ENCODE measurements at regions not wholly inside any gene's neighbourhood (a gene's known extent, or its start where the extent isn't known, plus 50 kb on each side); places are given as distances from the start of the nearest gene placed in this dataset.

DNA sequence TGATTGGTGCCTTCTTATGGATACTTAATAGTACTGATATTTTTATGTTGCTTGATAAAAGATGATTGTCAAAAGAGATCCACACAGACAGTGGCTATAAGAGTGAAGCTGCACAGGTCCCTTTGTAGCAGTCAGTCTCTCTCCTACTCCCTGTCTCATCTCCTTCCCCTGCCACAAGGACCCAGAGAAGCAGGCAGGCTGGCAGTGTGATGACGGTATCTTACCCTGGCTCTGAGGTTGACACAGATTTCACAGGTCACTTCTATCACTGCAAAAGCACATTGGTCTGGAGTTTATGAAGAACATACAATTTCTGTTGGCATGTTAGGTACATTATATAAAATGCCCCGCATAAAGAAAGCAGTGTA lies 64.4 kb upstream of the AHR start:
- TF ChIP-seq, protein P1, sequence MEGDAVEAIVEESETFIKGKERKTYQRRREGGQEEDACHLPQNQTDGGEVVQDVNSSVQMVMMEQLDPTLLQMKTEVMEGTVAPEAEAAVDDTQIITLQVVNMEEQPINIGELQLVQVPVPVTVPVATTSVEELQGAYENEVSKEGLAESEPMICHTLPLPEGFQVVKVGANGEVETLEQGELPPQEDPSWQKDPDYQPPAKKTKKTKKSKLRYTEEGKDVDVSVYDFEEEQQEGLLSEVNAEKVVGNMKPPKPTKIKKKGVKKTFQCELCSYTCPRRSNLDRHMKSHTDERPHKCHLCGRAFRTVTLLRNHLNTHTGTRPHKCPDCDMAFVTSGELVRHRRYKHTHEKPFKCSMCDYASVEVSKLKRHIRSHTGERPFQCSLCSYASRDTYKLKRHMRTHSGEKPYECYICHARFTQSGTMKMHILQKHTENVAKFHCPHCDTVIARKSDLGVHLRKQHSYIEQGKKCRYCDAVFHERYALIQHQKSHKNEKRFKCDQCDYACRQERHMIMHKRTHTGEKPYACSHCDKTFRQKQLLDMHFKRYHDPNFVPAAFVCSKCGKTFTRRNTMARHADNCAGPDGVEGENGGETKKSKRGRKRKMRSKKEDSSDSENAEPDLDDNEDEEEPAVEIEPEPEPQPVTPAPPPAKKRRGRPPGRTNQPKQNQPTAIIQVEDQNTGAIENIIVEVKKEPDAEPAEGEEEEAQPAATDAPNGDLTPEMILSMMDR (IDR thresholded peaks at IDR 0.05; ENCODE audit: extremely low read depth, missing control alignments) = no peak
- peak; percentile 2 for DNase-seq (ENCODE audit: low spot score)

DNA sequence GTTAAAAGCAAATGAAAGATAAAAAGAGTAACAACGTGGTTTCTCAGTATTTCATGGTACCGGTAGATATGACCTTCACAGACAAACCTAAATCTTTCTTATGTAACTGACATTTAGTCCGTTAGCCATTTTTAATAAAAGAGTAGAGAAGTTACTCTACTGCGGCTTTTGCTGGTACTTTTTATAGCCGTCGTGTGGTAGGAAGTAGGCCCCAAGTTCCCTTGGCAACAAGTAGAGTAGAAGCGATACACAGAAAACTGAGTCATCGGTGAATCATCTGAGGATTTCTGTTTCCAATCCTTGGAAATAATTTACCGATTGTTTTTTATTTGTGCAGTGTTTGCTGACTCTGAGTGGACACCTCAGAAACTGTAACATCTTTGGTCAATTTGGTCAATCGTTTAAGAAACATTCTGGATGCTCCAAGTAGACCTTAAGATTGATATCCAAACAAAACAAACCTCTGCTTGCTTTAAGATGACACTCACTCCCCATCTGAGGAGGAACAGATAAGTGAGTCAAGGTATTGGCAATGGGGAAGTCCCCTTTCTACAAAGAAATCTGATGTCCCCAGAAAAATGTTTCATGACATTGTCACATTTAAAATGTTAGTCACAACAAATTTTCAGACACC lies 63.9 kb upstream of the AHR start:
- TF ChIP-seq, protein P1 (IDR thresholded peaks at IDR 0.05; ENCODE audit: extremely low read depth, missing control alignments) = no peak
- DNase-seq (ENCODE audit: low spot score) = peak; percentile 61

DNA sequence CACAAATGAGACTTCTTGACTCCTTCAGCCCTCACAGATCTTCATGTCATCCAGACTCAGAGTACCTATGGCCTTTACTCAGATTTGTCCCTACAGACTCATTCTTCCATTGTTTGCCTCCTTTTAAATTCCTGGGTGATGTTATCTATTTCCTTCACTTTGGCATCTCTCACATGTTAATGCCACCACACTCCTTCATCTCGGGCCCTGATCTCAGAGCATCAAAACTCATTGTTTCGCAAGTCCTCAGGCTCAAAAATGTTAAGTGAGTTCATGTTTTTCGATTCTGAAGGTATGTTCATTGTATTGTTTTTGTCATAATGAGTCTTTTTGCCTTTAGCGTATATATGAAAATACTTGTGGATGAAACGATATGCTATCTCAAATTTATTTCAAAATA lies 62.3 kb upstream of the AHR start:
- no peak for DNase-seq (ENCODE audit: low spot score)
- TF ChIP-seq, protein P1 (IDR thresholded peaks at IDR 0.05; ENCODE audit: extremely low read depth, missing control alignments) = no peak

DNA sequence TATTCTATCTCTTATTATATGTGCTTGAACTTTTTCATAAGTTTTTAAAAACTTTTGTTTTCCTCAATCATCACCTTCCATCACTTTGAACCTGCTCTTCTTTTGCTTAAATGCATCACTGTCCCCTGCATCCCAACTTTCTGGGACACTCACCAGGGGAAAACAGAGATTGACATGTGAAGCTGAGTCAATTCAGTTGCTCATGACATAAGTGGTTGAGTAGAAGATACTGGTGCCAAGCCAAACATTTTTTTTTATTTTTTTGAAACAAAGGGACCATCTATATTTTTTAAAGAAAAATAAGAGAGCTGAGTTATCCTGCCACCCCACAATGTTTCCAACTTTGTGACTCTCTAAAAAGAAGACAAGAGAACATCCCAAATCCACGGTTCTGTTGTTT lies 61.8 kb upstream of the AHR start:
- TF ChIP-seq, protein P1 (IDR thresholded peaks at IDR 0.05; ENCODE audit: extremely low read depth, missing control alignments) = no peak
- DNase-seq (ENCODE audit: low spot score) = no peak

DNA sequence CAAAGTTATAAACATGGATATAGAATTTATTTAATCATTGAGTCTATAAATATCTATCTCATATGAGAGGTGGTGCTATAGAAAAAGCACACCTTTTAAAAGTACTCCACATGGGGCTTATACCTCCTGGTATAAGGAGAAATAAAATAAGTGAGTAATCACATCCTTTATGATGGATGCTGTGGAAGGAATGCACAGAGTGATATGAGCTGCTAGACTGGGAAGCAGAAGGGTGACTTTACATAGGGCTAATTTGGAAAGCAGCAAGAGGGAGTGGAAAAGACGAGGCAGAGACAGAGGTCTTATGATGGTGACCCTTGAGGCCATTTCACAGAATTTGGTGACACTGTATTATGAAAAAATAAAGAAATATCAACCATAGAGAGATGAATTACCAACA lies 59.4 kb upstream of the AHR start:
- no peak for DNase-seq (ENCODE audit: low spot score)
- TF ChIP-seq, protein P1 (IDR thresholded peaks at IDR 0.05; ENCODE audit: extremely low read depth, missing control alignments) = no peak

DNA sequence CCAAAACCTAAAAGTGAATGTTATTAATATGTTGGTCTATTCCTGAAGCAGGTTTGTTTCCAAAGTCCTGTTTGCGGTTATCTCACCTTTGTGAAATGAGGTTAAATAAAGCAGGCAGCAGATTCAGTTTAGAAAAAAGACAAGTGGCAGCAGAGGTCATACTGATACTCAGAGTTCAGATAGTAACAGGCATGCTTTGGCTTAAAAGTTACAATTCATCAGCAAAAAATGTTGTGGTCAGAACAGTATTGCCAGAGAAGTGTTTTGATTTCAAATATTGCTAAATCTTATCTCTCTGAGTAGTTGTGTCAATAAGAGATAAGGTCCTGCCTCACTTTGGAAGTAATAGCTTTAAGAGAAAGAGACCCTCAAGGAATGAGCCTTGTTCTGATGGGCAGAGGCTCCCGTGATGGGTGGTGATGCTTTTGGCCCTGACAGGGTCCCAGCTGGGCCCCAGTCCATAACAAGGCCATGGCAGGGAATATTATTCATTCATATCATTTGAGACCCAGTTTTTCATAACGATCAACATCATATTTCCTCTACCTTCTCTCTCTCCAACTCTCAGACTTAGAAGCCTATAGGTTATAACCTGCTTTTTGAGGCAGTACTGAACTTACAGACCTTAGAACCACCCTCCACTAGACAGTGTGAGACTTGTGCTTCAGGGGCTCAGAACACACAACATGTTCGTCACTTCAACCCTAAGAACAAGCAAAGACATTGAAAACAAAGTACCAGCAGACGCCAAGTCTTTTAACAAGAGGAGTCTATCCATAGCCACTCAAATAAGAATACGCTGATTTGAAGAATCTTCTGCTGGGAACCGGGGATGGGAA lies 58.5 kb upstream of the AHR start:
- no peak for DNase-seq (ENCODE audit: low spot score)
- TF ChIP-seq, protein P1 (IDR thresholded peaks at IDR 0.05; ENCODE audit: extremely low read depth, missing control alignments) = no peak

DNA sequence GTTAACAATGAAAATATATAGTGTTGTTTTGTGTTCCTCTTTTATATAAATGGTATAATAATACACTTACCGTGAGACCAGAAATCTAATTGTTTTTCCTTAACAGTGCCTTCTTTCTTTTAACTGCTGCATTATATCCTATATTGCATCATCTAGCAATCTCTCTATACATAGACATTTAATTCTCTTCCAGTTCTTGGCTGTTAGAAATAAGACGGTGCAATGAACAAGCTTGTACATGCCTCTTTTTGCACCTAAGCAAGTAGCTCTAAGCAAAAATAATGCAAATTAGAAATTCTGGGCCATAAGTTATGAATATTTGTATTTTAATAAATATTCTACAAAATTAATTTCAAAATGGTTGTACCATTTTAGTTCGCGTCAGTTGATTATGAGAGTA lies 55.9 kb upstream of the AHR start:
- TF ChIP-seq, protein P1 (IDR thresholded peaks at IDR 0.05; ENCODE audit: extremely low read depth, missing control alignments) = no peak
- no peak for DNase-seq (ENCODE audit: low spot score)

Measured in GM20000 (cell line).